WERI-Rb-1 (cell line): ENCODE measurements at regions not wholly inside any gene's neighbourhood (a gene's known extent, or its start where the extent isn't known, plus 50 kb on each side); places are given as distances from the start of the nearest gene placed in this dataset.

Source experiments
- DNase-seq: peaks from one replicate; pipeline ENCODE4 v3.0.0-alpha.2; 2020
- H3K27ac ChIP-seq: fragments of 250-450 bp; sonication (Bioruptor Pico); 2 replicates; pipeline ENCODE4 v1.5.1; 2020; ENCODE audit warnings: mild to moderate bottlenecking, moderate library complexity
- H3K27me3 ChIP-seq: fragments of 250-450 bp; sonication (Bioruptor Pico); 2 replicates; pipeline ENCODE4 v1.5.1; 2021; ENCODE audit warnings: mild to moderate bottlenecking, low read depth, moderate library complexity; ENCODE audit not compliant: insufficient read depth, severe bottlenecking
- H3K36me3 ChIP-seq: fragments of 250-450 bp; sonication (Bioruptor Pico); 2 replicates; pipeline ENCODE4 v1.5.1; 2020; ENCODE audit warnings: mild to moderate bottlenecking, moderate library complexity
- H3K4me3 ChIP-seq: 2 replicates; pipeline ENCODE4 v1.5.1; 2011; ENCODE audit warnings: low read depth, mild to moderate bottlenecking, control low read depth, low read length
- H3K9me3 ChIP-seq: fragments of 250-450 bp; sonication (Bioruptor Pico); 2 replicates; pipeline ENCODE4 v1.5.1; 2021; ENCODE audit warnings: mild to moderate bottlenecking, moderate library complexity; ENCODE audit not compliant: severe bottlenecking
- TF ChIP-seq, protein P1 (sequence below): IDR thresholded peaks from 2 replicates; pipeline ENCODE4 v1.5.1; 2011; ENCODE audit warnings: low read depth, mild to moderate bottlenecking, control low read depth, inconsistent platforms, low read length

DNA sequence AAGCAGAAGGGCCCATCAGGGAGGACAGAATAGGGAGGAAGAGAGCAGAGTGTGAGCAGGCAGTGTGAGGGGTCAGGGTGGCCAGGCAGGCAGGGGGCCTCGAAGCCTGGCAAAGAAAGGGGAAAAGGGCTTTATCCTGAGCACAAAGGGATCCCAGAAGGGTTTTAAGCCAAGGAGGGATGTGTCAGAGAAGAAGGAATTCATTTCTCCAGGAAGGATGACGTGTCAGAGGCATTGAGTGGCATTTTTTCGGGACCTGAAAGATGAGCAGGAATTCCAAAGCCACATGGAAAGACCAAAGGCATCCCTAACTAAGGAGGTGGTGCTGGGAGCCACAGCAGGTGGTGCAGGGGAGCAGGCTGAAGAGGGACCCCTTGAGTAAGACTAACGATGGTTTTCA is 132.1 kb downstream of the DICER1 start:
- Histone ChIP-seq H3K27me3 (no peaks in the 10 kb centered on the region), H3K36me3 (no peaks in the 10 kb centered on the region), H3K9me3 (peaks cover 4% of the 10 kb centered on the region), H3K27ac (no peak overlapping the region), H3K4me3 (no peak overlapping the region)
- TF ChIP-seq, protein P1, sequence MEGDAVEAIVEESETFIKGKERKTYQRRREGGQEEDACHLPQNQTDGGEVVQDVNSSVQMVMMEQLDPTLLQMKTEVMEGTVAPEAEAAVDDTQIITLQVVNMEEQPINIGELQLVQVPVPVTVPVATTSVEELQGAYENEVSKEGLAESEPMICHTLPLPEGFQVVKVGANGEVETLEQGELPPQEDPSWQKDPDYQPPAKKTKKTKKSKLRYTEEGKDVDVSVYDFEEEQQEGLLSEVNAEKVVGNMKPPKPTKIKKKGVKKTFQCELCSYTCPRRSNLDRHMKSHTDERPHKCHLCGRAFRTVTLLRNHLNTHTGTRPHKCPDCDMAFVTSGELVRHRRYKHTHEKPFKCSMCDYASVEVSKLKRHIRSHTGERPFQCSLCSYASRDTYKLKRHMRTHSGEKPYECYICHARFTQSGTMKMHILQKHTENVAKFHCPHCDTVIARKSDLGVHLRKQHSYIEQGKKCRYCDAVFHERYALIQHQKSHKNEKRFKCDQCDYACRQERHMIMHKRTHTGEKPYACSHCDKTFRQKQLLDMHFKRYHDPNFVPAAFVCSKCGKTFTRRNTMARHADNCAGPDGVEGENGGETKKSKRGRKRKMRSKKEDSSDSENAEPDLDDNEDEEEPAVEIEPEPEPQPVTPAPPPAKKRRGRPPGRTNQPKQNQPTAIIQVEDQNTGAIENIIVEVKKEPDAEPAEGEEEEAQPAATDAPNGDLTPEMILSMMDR, result no peak
- DNase-seq, result no peak

DNA sequence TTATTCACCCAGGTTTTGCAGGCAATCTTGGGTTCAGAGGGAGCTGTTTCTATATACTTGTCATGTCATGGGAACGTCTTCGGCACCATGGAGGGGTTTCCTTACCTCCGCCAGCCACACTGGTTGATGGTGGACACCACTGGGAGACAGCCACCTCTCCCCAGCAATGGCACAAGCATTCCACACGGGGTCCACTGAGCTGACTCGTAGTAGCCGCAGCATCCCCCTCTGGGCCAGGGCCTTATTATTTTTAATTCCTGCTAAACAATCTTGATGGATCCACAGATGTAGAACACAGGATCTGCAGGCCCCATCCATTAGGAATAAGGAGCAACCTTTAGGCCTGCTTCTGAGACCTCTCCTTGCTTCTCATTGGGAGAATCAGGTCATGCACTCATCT is 132.9 kb downstream of the DICER1 start:
- H3K9me3 ChIP-seq, result peaks cover 2% of the 10 kb centered on the region
- TF ChIP-seq, protein P1, result no peak
- H3K27me3 ChIP-seq, result no peaks in the 10 kb centered on the region
- H3K4me3 ChIP-seq, result no peak overlapping the region
- no peak overlapping the region for H3K27ac ChIP-seq
- H3K36me3 ChIP-seq, result no peaks in the 10 kb centered on the region
- DNase-seq, result no peak

DNA sequence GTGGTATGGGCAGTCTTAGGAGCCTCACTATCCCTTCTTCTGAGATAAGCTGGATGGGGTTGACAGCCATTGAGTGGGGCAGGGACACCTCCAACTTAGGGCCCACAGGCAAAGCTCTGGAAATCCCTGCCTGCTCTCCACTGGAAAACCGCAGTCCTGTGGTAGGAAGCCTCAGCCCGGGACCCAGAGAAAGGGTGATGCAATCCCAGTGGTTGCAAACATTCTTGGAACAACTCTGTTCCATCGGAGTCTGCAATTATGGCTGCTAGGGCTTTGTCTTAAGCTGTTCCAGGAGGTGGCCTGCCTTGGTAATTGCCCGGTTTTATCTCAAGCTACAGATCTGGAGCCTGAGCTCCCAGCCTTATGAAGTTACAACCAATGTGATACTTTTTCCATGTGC is 133.4 kb downstream of the DICER1 start:
- Histone ChIP-seq H3K36me3 (no peaks in the 10 kb centered on the region), H3K27ac (no peak overlapping the region), H3K9me3 (no peaks in the 10 kb centered on the region), H3K27me3 (no peaks in the 10 kb centered on the region), H3K4me3 (no peak overlapping the region)
- DNase-seq, result no peak
- TF ChIP-seq, protein P1, result no peak

DNA sequence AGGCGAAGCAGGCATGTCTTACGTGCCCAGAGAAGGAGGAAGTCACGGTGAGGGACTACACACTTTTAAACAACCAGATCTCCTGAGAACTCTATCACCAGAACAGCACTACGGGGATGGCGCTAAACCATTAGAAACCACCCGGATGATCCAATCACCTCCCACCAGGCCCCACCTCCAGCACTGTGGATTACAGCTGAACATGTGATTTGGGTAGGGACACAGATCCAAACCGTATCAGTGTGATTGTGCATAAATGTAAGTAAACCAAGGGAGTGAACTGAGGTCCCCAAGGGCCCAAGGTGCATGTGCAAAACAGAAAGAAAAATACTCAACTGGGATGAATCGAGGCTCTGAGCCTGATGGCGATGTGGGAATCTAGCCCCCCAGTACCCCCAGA is 134.2 kb downstream of the DICER1 start:
- Histone ChIP-seq H3K27me3 (no peaks in the 10 kb centered on the region), H3K9me3 (no peaks in the 10 kb centered on the region), H3K36me3 (no peaks in the 10 kb centered on the region), H3K27ac (no peak overlapping the region), H3K4me3 (no peak overlapping the region)
- DNase-seq, result no peak
- TF ChIP-seq, protein P1, result no peak

DNA sequence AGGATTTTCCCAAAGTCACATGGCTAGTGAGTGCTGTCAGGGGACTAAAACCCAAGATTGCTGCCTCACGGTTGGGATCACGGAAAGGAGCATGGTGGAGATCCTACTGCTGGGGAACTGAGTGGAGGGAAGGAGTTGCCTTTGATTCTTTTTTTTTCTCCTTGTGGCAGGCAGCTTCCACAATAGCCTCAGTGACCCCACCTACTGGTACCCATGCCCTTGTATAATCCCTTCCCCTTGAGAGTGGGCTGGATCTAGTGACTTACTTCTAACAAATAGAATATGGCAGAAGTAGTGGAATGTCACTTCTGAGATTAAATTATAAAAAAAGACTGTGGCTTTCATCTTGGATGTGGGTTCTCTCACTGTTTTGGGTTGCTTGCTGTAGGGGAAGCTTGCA is 135.7 kb downstream of the DICER1 start:
- H3K27ac ChIP-seq, result no peak overlapping the region
- H3K4me3 ChIP-seq, result no peak overlapping the region
- H3K36me3 ChIP-seq, result no peaks in the 10 kb centered on the region
- TF ChIP-seq, protein P1, result peak; percentile 21; the same call in 1 of the 2 replicates
- no peaks in the 10 kb centered on the region for H3K27me3 ChIP-seq
- DNase-seq, result no peak
- no peaks in the 10 kb centered on the region for H3K9me3 ChIP-seq

DNA sequence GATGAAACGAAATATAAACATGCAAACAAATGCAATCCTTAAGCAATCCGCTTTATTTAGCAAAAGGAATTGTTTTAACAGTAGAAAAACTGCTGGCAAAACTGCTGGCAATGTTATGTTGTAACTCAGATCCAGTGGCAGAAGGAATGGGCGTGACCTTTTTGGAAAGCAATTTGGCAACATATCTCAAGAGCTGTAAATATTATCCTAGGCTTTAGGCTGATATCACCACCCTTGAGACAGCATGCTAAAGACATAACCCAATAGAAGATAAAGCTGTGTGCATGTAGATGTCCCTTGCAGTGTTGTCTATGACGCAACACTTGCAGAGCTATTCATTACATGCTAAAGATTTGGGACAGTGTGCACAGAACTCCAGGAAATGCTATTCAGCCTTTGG is 138.5 kb downstream of the DICER1 start:
- no peak overlapping the region for H3K27ac ChIP-seq
- no peaks in the 10 kb centered on the region for H3K36me3 ChIP-seq
- H3K9me3 ChIP-seq, result no peaks in the 10 kb centered on the region
- H3K4me3 ChIP-seq, result no peak overlapping the region
- no peak for DNase-seq
- H3K27me3 ChIP-seq, result no peaks in the 10 kb centered on the region
- TF ChIP-seq, protein P1, result no peak
